Fibroblast of upper back skin (primary cell): ENCODE measurements at regions not wholly inside any gene's neighbourhood (a gene's known extent, or its start where the extent isn't known, plus 50 kb on each side); places are given as distances from the start of the nearest gene placed in this dataset.
"Not testable (repeated sequence)": the region's sequence is repeated elsewhere in the genome, so short reads cannot be mapped to it uniquely, and the experiment has no call there.

Experiments
- DNase-seq: peaks from one replicate; pipeline ENCODE4 v3.0.0-alpha.2; 2013

DNA sequence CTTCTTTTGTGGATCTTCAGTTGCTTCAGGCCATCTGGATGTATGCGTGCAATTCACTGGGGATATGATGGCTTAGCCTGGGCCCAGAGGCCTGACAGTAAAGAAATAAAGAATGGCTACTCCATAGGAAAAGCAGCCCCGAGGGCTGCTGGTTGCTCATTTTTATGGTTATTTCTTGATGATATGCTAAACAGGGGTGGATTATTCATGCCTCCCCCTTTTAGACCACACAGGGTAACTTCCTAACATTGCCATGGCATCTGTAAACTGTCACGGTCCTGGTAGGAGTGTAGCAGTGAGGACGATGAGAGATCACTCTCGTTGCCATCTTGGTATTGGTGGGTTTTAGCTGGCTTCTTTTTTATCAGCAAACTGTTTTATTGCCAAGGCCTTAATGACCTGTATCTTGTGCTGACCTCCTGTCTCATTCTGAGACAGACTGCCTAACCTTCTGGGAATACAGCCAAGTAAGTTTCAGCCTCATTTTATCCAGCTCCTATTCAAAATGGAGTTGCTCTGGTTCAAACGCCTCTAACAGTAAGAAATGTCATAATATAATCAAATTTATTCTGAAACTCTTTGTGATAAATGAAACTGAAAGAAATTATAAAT, 60.5 kb downstream of the DSEL start:
- DNase-seq: no peak

DNA sequence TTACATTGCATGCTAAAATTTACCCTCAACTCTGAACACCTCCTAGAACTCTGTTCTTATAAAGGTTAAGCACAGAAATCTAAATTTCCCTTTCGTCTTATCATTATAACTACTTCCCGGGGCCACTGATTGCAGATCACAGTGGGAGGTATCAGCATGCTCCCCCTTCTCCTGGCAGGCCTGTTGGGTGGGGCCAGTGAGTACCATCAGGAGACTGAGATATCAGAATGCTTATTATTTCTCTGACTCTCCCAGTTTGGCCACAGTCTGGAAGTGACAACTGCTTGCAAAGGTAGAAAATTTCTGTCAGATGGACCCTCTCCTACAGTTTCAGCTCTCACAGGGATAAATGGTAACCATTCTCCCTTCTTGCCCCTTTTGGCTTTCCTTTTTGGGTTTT, 62.6 kb downstream of the DSEL start:
- no peak for DNase-seq

DNA sequence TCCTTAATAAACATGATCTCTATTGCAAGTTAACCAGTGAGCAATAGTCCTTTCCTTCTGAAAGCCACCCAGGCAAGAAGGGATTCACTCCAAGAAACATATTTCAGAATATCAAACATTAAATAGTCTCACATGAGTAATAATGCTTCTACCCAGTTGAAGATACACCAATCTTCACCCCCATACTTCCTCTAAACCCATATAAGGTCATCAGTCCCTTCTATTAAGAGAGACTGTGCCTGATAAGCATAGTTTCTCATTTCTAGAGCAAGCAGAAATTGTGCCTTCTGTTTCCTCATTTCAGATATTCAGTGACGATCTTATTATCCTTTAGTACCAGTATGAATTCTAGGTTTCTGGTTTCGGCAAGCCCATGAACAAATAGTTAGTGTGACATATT, 64.6 kb downstream of the DSEL start:
- no peak for DNase-seq

DNA sequence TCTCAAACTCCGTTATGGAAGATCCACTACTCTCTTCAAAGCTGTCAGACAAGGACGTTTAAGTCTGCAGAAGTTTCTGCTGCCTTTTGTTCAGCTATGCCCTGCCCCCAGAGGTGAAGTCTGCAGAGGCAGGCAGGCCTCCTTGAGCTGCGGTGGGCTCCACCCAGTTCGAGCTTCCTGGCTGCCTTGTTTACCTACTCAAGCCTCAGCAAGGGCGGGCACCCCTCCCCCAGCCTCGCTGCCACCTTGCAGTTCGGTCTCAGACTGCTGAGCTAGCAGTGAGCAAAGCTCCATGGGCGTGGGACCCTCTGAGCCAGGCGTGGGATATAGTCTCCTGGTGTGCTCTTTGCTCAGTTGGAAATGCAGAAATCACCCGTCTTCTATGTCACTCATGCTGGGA, 65.4 kb downstream of the DSEL start:
- not testable (repeated sequence) for DNase-seq

DNA sequence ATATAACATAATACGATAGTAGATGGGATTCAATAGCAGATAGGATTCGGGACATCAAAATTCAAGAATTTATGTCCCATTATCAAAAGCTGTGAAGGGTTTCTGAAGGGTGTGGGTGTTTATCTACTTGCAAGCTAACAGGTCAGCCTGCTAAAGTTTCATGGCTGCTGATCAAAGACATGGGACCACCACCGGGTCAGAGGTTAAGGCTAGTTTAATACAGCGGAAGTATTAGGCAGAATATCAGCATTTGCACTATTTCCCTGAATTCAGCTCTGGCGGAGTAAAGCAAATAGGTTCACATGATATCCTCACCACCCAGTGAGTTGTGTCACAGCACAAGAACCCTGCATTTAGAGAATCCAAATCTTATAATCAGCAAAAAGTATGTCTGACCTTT, 82.5 kb downstream of the DSEL start:
- DNase-seq: no peak

DNA sequence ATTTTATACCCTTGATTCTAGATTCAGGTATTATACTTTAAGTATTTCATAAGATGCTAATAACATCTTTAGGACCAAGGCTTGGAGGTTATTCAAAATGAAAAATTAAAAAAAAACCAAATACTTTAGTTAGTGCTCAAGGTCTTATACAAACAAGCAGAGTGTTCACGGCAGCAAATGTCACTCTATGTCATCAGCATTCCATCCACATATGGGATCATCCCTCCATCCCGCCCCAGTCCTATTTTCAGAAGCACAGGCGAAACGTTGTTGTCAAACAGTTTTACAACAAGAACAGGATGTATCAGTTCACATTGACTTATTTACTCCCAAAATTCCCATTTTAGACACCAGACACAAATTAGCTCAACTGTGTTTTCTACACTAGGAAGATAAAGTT, 83.7 kb downstream of the DSEL start:
- peak; percentile 32 for DNase-seq

DNA sequence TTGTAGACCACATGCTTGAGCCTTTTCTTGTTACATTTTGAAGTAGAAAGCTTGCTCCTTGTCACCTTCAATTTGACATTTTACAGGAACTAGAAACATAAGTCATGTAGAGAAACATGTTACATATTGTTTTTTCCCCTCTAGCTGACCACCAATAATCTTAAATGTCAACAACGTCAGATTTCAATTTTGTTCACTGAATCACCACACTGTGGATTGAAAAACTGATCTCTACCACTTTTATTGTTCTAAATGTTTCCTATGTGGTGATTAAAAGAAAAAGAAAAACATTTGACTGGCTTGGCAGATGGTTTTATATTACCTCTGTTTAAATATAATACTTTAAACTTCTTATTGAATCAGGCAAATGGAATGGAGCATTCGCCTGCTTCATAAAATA, 87.7 kb downstream of the DSEL start:
- peak; percentile 70 for DNase-seq

DNA sequence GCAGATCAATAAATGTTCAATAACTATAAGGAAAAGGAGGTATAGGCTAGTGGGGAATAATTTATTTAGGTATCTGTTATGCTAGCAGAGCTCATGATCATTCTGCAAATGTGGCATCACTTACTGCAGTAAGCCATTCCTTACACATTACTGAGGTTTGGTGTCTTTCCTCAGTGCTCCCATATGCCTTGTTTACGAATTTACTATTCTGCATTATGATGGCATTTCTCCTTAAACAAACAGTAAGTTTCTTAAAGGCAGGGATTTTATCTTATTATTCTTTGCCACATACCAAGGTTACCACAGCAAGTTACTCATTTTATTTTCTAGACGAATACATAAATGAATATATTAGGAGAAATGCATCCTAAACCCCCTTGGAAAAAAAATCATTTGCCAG, 88.4 kb downstream of the DSEL start:
- peak; percentile 31 for DNase-seq

DNA sequence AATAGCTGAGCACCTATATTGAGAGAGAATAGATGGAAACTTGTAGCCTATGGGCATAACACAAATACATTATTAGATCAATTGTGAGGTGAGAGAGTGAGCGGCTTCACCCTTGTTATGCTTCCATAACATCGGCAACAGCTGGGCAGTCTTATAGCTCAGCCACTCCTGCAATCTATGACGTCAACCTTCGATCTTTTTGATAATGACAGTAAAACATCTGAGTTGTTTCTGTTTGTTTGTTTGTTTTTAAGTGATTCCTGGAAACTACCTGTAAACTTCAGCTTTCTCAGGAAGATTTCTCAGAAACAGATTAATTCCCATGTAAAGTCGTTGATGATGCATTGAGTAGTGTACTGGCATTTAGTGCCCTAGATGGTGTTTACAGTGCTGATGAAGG, 90.0 kb downstream of the DSEL start:
- DNase-seq: no peak

DNA sequence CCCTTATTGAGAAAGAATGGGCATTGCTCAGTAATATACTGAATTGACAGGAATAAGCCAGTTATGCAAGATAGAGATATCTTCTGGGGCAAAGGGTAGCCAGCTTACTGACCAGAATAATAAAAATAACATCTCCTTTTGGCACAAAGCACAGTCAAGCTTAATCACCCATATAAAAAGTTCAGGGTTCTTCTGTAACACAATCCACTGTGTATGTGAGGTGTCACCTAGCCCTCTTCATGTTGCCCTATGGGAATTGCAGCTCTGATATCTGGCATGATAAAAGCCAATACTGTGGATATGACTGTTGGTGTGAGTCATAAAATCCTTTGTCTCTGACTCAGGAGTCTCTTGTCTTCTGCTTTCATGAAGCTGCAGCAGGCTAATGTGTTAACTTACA, 90.8 kb downstream of the DSEL start:
- peak; percentile 92 for DNase-seq

DNA sequence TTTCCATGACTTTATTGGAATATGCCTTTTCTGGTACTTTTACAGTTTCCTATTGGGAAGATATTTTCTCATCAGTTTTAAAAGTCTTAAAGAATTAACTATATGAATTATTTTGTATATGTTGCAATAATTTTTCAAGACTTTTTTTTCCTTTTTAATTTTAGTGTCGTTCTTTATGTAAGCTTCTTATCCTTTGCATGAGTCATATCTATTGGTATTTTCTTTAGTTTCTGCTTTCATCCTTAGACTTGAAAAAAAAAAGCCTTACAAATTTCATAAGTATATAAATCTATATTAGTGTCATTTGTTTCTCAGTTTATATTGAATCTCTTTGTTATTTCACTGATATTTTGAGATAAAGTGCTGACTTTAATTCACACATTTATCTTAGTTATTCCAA, 94.9 kb downstream of the DSEL start:
- no peak for DNase-seq

DNA sequence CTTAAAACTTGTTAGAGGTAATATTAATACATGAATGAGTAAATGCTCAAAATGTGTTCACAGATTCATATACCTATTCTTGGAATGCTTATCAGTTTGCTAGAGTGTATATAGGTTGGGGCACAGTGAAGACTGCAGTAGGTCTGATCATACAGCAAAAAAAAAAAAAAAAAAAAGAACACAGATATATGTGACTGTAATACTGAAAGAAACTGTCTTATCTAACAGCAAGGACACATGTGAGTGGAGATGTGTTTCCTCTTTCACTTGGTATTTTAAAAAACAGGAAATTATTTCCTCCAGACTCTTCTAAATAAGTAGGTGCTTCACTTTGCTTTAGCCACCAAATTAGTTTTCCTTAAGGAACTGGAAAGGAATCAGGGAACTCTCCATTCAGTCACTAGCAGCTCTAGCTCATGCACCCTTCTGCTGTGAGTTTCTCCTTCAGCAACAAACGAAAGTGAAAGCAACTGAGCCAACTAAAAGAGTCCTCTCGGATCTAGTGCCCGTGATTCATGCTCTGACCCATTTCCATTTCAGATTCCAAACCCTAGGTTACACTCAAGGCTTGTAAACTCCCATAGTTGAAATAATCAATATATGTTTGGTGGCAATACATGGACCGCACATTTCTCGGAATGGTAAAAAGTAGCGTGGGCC, 98.5 kb downstream of the DSEL start:
- DNase-seq: no peak

DNA sequence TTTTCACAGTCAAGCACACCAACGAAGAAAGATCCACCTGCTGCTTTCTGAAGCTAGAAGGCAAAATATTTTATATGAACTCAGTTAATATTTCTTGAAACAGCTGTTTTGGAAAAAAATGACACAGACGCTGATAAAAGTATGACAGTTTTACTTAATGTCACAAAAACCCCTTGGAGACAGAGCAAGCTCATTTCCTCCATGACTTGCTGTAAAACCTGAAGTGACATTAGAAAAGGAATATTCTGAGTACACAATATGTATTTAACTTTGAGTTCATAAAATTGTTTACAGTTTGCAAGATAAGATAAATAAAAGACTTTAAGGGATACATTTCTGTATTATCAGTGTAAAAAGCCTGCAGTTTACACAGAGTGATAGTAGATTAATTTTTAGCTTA, 105.4 kb downstream of the DSEL start:
- no peak for DNase-seq

DNA sequence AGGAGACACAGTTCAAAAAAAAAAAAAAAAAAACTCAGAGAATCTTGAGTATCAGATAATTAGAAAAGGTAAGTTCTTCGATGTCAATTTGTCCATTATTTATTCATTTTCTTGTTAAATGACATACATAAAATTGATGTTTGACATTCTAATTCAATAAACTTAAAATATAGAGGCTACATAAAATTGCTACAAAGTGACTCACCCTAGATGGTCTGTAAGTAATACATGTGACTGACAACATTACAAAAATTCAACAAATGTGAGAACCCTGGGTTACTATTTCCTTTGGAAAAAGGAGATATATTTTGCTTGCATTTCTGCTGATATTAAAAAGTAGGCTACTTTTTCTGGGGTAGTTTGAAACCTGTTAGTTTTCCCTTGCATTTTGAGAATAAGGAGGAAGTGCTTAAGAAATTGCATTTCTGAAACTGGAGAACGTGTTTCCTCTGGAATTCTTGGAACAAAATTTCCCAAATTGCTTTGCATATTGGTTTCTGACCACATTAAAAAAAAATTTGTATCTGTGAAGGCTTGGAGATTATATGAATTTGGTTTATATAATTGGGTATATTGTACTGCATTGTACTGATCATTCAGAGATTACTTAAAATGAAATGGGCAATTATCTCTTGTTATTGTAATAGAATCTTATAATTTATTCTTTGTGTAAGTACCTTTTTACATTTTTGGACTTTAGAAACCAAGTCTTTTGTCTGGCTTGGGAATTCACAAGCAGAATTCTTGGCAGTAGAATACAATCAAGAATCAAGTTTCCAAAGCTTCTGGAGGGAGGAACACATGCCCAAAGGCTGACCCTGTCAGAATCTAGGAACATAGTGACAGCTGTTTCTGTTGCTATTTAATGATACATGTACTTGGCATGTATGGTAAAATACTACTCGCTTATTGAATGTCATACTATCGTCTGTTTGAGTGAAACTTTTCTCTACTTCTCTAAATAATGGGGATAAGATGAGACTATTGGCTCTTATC, 106.1 kb downstream of the DSEL start:
- DNase-seq: peak; percentile 48

DNA sequence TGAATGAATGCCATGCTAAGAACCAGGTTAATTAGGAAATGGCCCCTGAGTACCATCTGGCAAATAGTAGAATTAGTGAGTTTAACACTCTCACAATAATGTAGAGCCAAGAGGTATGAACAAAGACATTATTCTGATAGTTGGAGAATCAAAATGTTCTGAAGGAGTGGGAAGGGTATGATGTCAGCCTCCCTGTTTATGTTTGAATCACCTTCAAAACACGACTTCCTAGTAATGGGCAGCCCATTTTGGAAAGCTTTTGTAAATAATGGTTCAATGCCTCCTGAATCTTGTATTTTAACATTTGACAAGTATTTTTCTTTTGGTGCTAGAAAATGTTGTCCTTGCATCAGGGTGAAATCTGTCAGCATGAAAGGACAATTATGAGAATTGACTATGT, 108.3 kb downstream of the DSEL start:
- DNase-seq: no peak

DNA sequence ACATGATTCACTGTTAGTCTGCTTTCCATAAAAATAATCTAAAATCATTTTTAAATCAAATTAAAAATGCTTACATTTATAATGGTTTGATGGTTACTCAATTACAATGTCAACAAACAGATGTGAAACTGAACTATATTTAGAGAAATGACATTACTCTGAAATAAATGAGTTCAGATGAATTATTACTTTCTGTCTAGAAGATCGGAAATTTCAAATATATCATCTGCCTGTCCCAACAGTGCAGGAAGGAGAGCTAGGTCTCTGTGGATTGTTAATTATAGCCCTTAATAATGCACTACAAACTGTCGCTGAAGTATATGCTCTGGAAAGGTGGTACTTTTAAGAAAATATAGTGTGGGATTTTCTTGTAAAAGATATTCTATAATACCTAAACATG, 109.8 kb downstream of the DSEL start:
- DNase-seq: no peak

DNA sequence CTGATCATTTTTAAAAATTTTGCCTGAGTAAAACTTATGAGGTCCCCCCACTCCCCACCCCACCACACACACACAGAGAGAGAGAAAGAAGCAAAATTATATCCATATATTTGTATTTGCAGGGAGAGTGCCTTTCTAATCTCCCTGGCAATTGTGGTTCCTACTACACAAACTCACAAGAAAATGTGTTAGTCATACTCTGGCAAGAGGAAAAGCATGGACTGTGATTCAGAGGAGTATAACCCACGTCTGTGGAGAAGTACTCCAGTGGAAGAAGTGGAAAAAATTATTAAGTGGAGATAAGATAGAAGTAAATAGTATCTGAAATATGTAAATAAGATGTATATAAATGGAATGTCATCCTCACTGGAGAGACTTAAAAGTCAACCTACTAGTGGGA, 114.0 kb downstream of the DSEL start:
- DNase-seq: peak; percentile 61

DNA sequence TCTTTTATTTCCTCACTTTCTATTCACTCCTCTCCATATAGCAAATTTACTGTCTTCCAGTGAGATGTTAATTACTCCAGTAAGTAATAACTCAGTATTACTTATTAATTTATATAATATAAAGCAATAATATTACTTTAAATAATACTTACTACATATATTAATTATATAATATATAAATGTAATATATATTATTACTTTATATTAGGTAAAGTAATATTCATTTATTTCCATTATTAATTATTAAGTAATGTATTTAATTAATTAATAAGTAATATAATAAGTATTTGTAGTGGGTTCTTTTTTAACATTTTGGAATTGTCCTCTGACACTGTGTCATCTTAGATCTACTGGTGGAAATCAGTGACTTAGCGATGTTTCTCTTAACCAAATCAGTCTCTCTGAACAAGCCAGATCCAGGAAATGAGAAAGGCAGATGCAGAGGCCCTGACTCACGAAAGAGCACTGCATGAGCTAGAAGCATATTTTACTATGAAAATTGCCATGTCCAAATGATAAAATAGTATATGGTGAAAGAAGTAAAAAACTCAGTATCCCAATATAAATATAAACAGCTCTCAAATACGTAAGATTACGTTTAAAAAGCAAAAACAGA, 115.9 kb downstream of the DSEL start:
- DNase-seq: peak; percentile 47

DNA sequence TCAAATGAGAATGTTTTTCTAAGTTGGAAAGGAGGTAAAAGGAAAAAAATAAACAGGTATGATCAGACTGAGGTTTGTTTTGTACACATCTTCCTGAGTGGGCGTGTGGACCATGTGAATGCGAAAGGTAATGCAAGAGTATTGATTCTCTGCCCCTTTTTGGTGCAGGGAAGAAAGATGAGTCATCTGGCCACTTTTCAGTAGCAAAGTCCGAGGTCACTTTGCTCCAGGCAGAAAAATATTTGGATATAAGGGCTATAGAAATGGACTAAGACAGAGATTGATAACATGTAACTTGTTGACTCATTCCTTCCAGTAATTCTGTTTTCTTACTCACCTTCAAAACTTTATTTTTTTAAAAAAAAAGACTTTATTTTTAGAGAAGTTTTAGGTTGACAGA, 130.5 kb downstream of the DSEL start:
- DNase-seq: peak; percentile 32

DNA sequence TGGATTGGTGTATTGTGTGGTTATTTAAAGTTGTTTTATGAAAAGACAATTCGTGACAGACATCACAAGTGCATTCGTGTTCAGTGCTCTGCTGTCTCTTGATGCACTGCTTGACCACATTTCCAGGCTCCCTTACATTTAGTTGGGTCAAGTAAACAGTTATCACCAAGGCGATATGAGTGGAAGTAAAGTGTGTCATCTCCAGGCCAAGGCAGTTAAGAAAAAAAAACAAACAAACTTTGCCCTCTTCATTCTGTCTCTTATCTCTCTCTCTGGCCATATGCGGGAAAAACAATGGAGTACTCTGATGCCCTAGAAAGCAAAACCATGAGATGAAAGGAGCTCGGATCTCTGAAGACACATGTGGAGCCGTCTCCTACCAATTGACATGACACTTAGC, 131.1 kb downstream of the DSEL start:
- DNase-seq: no peak

DNA sequence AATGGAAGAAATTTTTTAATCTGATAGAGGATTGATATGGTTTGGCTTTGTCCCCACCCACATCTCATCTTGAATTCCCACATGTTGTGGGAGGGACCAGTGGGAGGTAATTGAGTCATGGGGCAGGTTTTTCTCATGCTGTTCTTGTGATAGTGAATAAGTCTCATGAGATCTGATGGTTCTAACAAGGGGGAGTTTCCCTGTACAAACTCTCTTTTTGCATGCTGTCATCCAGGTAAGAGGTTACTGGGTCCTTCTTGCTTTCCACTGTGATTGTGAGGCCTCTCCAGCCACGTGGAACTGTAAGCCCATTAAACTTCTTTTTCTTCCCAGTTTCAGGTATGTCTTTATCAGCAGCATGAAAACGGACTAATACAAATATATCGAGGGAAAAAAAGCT, 132.5 kb downstream of the DSEL start:
- not testable (repeated sequence) for DNase-seq

DNA sequence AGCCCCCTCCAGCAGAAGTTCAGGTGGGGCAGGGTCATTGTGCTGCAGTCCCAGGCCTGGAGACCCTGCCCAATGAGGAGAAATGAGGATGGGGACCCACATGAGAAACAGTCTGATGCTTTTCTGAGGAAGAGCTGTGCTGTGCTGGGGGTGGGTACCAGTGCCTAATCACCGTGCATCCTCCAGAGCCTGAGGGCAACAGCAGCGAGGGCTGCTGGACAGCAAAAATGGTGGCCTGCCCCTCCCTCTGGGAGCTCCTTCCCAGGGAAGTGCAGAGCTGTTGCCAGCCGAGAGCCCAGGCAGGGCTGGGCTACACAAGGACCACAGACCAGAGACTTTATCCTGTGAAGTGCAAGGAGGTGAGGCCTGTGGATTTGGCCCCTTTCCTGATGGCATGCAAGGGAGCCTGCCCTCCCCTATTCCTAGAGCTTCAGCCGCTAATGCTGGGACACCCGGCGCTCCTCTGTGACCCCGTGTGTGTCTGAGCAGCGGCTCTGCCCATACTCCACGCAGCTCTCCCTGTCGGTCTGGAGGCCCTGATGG, 134.8 kb downstream of the DSEL start:
- DNase-seq: no peak

DNA sequence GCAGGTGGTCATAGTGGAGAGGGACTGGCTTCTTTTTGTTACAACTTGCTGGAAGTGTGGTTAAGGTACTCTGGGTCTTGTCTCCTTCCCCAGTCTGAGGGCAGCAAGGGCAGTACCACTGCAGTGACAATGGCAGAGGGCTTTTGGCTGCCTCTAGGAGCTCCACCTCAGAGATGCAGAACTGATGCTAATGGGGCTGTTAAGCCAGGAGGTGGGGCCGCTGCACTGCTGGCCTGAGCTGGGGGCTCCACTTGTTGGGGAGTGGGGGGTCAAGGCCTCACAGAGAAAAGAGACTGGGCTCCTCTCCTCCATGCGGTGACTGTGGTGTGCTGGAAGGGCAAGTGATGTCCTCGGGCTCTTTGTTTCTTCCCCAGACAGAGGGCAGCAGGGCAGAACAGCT, 135.7 kb downstream of the DSEL start:
- DNase-seq: no peak
